ENCODE measurements at regions not wholly inside any gene's neighbourhood (a gene's known extent, or its start where the extent isn't known, plus 50 kb on each side); places are given as distances from the start of the nearest gene placed in this dataset.

- Histone ChIP-seq H3K36me3 (peaks cover 19% of the 10 kb centered on the region), H3K27me3 (no peaks in the 10 kb centered on the region), H3K4me1 (peaks cover 5% of the 10 kb centered on the region), H3K9me3 (no peaks in the 10 kb centered on the region), H3K4me3 (no peak overlapping the region), H3K27ac (no peak overlapping the region)
- no peak for DNase-seq (ENCODE audit: low spot score in 2 of 2)
- 88% methylated on average over 4 of the region's 4 CpGs for WGBS
- TF ChIP-seq EP300 (IDR thresholded peaks at IDR 0.05) = no peak
- no peak for TF ChIP-seq POLR2A (IDR thresholded peaks at IDR 0.05)
- TF ChIP-seq POLR2AphosphoS5 (IDR thresholded peaks at IDR 0.05) = no peak
- TF ChIP-seq CTCF (IDR thresholded peaks at IDR 0.05) = no peak
Observed at GRCh38 chr6:144728804-144729203, 443.7 kb downstream of the UTRN start.

- DNase-seq (ENCODE audit: low spot score in 2 of 2) = no peak
- Histone ChIP-seq H3K27me3 (no peaks in the 10 kb centered on the region), H3K4me1 (peaks cover 5% of the 10 kb centered on the region), H3K27ac (no peak overlapping the region), H3K36me3 (peaks cover 19% of the 10 kb centered on the region), H3K9me3 (no peaks in the 10 kb centered on the region), H3K4me3 (no peak overlapping the region)
- 73% methylated on average over 3 of the region's 3 CpGs for WGBS
- TF ChIP-seq POLR2A (IDR thresholded peaks at IDR 0.05) = no peak
- TF ChIP-seq EP300 (IDR thresholded peaks at IDR 0.05) = no peak
- no peak for TF ChIP-seq CTCF (IDR thresholded peaks at IDR 0.05)
- no peak for TF ChIP-seq POLR2AphosphoS5 (IDR thresholded peaks at IDR 0.05)
Observed at GRCh38 chr6:144729502-144729901, 444.4 kb downstream of the UTRN start.

- TF ChIP-seq POLR2A (IDR thresholded peaks at IDR 0.05) = no peak
- TF ChIP-seq EP300 (IDR thresholded peaks at IDR 0.05) = no peak
- no peak for TF ChIP-seq CTCF (IDR thresholded peaks at IDR 0.05)
- no peak for TF ChIP-seq POLR2AphosphoS5 (IDR thresholded peaks at IDR 0.05)
- Histone ChIP-seq H3K4me3 (no peak overlapping the region), H3K27ac (no peak overlapping the region), H3K9me3 (no peaks in the 10 kb centered on the region), H3K4me1 (peaks cover 5% of the 10 kb centered on the region), H3K27me3 (no peaks in the 10 kb centered on the region), H3K36me3 (peaks cover 19% of the 10 kb centered on the region)
- WGBS = 72% methylated on average over 5 of the region's 5 CpGs
- no peak for DNase-seq (ENCODE audit: low spot score in 2 of 2)
Observed at GRCh38 chr6:144730088-144730645, 445.0 kb downstream of the UTRN start.

GRCh38 chr6:144731229-144731628, 446.1 kb downstream of the UTRN start:
- Histone ChIP-seq H3K4me3 (no peak overlapping the region), H3K9me3 (no peaks in the 10 kb centered on the region), H3K27me3 (no peaks in the 10 kb centered on the region), H3K27ac (no peak overlapping the region), H3K4me1 (peaks cover 2% of the 10 kb centered on the region), H3K36me3 (peaks cover 19% of the 10 kb centered on the region)
- DNase-seq (ENCODE audit: low spot score in 2 of 2) = no peak
- TF ChIP-seq EP300 (IDR thresholded peaks at IDR 0.05) (no peak), CTCF (IDR thresholded peaks at IDR 0.05) (no peak), POLR2A (IDR thresholded peaks at IDR 0.05) (no peak), POLR2AphosphoS5 (IDR thresholded peaks at IDR 0.05) (no peak)
- WGBS = 74% methylated on average over 3 of the region's 3 CpGs

- Histone ChIP-seq H3K4me3 (no peak overlapping the region), H3K9me3 (no peaks in the 10 kb centered on the region), H3K27ac (no peak overlapping the region), H3K27me3 (no peaks in the 10 kb centered on the region), H3K36me3 (peaks cover 20% of the 10 kb centered on the region), H3K4me1 (no peaks in the 10 kb centered on the region)
- WGBS = 92% methylated on average over 6 of the region's 6 CpGs
- no peak for TF ChIP-seq POLR2A (IDR thresholded peaks at IDR 0.05)
- TF ChIP-seq CTCF (IDR thresholded peaks at IDR 0.05) = no peak
- no peak for TF ChIP-seq EP300 (IDR thresholded peaks at IDR 0.05)
- TF ChIP-seq POLR2AphosphoS5 (IDR thresholded peaks at IDR 0.05) = no peak
- no peak for DNase-seq (ENCODE audit: low spot score in 2 of 2)
Observed at GRCh38 chr6:144736763-144737162, 451.6 kb downstream of the UTRN start.

Measured in suprapubic skin (tissue), 4 donors.